Right lobe of liver (tissue), 4 donors: ENCODE measurements at regions not wholly inside any gene's neighbourhood (a gene's known extent, or its start where the extent isn't known, plus 50 kb on each side); places are given as distances from the start of the nearest gene placed in this dataset.

Experiments
- POLR2A ChIP-seq: fragments of 450-650 bp; IDR thresholded peaks from one replicate; pipeline ENCODE4 v1.6.1; 2017; ENCODE audit warnings: antibody characterized with exemption, mild to moderate bottlenecking
- TF ChIP-seq, protein P1 (sequence below), 4 donors: fragments of 200-600 bp in 3 of 4; fragments of 450-650 bp in 1 of 4; IDR thresholded peaks; one replicate each; pipeline versions ENCODE4 v1.5.1 to v1.8.0; 2016 to 2022; ENCODE audit warnings: antibody characterized with exemption in 4 of 4, mild to moderate bottlenecking in 2 of 4
- donor health status: DM: no; HTN: no; CAD: no.
- donor health status: DM: no; HTN: no; CAD: no.
- donor health status: DM: no; HTN: yes; CAD: no.

- TF ChIP-seq, protein P1, sequence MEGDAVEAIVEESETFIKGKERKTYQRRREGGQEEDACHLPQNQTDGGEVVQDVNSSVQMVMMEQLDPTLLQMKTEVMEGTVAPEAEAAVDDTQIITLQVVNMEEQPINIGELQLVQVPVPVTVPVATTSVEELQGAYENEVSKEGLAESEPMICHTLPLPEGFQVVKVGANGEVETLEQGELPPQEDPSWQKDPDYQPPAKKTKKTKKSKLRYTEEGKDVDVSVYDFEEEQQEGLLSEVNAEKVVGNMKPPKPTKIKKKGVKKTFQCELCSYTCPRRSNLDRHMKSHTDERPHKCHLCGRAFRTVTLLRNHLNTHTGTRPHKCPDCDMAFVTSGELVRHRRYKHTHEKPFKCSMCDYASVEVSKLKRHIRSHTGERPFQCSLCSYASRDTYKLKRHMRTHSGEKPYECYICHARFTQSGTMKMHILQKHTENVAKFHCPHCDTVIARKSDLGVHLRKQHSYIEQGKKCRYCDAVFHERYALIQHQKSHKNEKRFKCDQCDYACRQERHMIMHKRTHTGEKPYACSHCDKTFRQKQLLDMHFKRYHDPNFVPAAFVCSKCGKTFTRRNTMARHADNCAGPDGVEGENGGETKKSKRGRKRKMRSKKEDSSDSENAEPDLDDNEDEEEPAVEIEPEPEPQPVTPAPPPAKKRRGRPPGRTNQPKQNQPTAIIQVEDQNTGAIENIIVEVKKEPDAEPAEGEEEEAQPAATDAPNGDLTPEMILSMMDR (IDR thresholded peaks at IDR 0.05), result no peak
- TF ChIP-seq POLR2A, result no peak
These were observed 460.3 kb upstream of the HNRNPA3 start for GRCh38 chr2:176752295-176752694.
